SK-N-MC (cell line): ENCODE measurements at regions not wholly inside any gene's neighbourhood (a gene's known extent, or its start where the extent isn't known, plus 50 kb on each side); places are given as distances from the start of the nearest gene placed in this dataset.

Source experiments
- EZH2 ChIP-seq: fragments of 200-600 bp; sonication (generic); IDR thresholded peaks from one replicate; pipeline ENCODE4 v1.6.1; 2017; ENCODE audit warnings: antibody characterized with exemption
- POLR2AphosphoS5 ChIP-seq: IDR thresholded peaks from 2 replicates; pipeline ENCODE4 v1.6.1; 2012; ENCODE audit warnings: mild to moderate bottlenecking, low read depth, low read length, borderline replicate concordance

GRCh38 chr18:57961411-57961810, 82.6 kb upstream of the NEDD4L start:
- no peak for TF ChIP-seq POLR2AphosphoS5
- TF ChIP-seq EZH2, result no peak
